Stimulated activated naive B cell treated with anti-CD40 and anti-IgM and Interleukin-4, amounts not matched to agents 10 μg/mL and 1 μg/mL and 100 μg/mL, for 72 hours (primary cell): ENCODE measurements at regions not wholly inside any gene's neighbourhood (a gene's known extent, or its start where the extent isn't known, plus 50 kb on each side); places are given as distances from the start of the nearest gene placed in this dataset.

ENCODE experiments used
- ATAC-seq, 2 donors: fragments of 150-1000 bp; cut with Tn5 transposase; replicated peaks; 2 replicates each; pipeline ENCODE4 v1.10.0; 2021; ENCODE audit warnings: moderate library complexity in 1 of 2
- DNase-seq: peaks from one replicate; pipeline ENCODE4 v3.0.0; 2021
- H3K27ac Mint-ChIP-seq: one replicate; pipeline ENCODE4 v1.8.0; 2022; ENCODE audit warnings: mild to moderate bottlenecking, mixed read lengths
- H3K27me3 Mint-ChIP-seq, 2 donors: one replicate each; pipeline ENCODE4 v1.8.0; 2022; ENCODE audit warnings: mixed read lengths in 2 of 2
- H3K36me3 Mint-ChIP-seq, 2 donors: one replicate each; pipeline ENCODE4 v1.8.0; 2022; ENCODE audit warnings: mixed read lengths in 2 of 2, mild to moderate bottlenecking in 1 of 2
- H3K4me1 Mint-ChIP-seq, 2 donors: one replicate each; pipeline ENCODE4 v1.8.0; 2022; ENCODE audit warnings: mixed read lengths in 2 of 2, mild to moderate bottlenecking in 1 of 2
- H3K4me3 Mint-ChIP-seq, 2 donors: one replicate each; pipeline ENCODE4 v1.8.0; 2022; ENCODE audit warnings: mild to moderate bottlenecking in 2 of 2, mixed read lengths in 2 of 2, moderate library complexity in 1 of 2
- H3K9me3 Mint-ChIP-seq, 2 donors: one replicate each; pipeline ENCODE4 v1.8.0; 2022; ENCODE audit warnings: mixed read lengths in 2 of 2, mild to moderate bottlenecking in 1 of 2

GRCh38 chr3:148008591-148008990 lies 599.4 kb downstream of the ZIC1 start:
- no peak overlapping the region for H3K4me3 Mint-ChIP-seq
- H3K9me3 Mint-ChIP-seq = peaks cover 0 to 4% of the 10 kb centered on the region in 2 donors
- no peaks in the 10 kb centered on the region for H3K27me3 Mint-ChIP-seq
- H3K27ac Mint-ChIP-seq = no peak overlapping the region
- DNase-seq = no peak
- H3K4me1 Mint-ChIP-seq = no peaks in the 10 kb centered on the region
- H3K36me3 Mint-ChIP-seq = no peaks in the 10 kb centered on the region
- no peak for ATAC-seq

DNA sequence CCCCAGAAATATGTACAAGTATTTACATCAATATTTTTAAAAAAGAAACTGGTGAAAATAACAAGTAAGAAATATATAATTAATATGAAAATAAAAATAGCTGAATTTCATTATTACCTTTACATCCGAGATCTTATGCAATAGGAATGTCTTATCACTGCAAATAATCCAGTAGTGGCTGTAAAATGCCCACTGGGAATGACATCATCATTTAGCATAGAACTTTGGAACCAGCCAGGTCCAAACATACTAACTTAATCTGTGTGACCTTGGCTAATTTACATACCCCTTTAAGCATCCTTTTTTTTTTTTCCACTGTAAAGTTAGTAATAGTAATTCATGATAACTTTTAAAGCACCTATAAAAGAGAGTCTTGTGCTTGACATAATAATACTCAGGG lies 611.7 kb downstream of the ZIC1 start:
- Mint-ChIP-seq H3K27me3 (no peaks in the 10 kb centered on the region), H3K4me1 (no peaks in the 10 kb centered on the region), H3K27ac (no peak overlapping the region), H3K9me3 (peaks cover 4 to 11% of the 10 kb centered on the region in 2 donors), H3K36me3 (no peaks in the 10 kb centered on the region), H3K4me3 (no peak overlapping the region)
- DNase-seq (no peak), ATAC-seq (no peak)

- no peak for ATAC-seq
- no peak overlapping the region for H3K27ac Mint-ChIP-seq
- peaks cover 4 to 13% of the 10 kb centered on the region in 2 donors for H3K9me3 Mint-ChIP-seq
- no peak overlapping the region for H3K4me3 Mint-ChIP-seq
- no peaks in the 10 kb centered on the region for H3K27me3 Mint-ChIP-seq
- DNase-seq = no peak
- H3K4me1 Mint-ChIP-seq = no peaks in the 10 kb centered on the region
- no peaks in the 10 kb centered on the region for H3K36me3 Mint-ChIP-seq
These were observed 612.2 kb downstream of the ZIC1 start for GRCh38 chr3:148021381-148021780.

GRCh38 chr3:148023994-148024393 lies 614.8 kb downstream of the ZIC1 start:
- no peaks in the 10 kb centered on the region for H3K4me1 Mint-ChIP-seq
- H3K27me3 Mint-ChIP-seq = no peaks in the 10 kb centered on the region
- no peaks in the 10 kb centered on the region for H3K36me3 Mint-ChIP-seq
- no peak overlapping the region for H3K27ac Mint-ChIP-seq
- H3K4me3 Mint-ChIP-seq = no peak overlapping the region
- peaks cover 0 to 6% of the 10 kb centered on the region in 2 donors for H3K9me3 Mint-ChIP-seq
- no peak for DNase-seq
- ATAC-seq = no peak

DNA sequence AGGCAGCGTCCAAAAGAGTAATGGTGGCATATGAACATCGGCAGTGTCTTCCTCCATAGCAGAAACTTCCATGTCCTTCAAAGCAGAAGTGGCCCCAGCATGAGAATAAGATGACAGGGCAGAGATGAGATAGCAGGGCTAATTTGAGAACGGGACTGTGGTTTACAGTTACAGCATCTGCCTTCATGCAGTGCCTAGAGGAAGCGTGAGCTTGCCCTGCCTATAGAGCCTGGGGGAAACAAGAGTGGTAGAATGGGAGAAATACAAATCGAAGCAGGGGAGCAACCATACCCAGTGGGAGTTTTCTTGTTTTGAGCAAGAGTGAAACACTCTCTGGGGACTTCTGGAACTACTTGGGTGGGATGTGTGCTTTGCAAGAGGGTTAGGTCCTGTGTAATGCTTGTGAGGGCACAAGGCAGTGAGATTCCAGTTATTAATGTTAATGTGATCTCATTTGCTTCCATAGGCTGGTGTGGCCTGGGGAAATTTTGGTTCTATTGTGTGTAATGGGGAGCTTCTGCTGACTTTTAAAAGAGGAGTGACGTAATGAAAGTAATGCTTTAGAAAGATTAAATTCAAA lies 616.9 kb downstream of the ZIC1 start:
- Mint-ChIP-seq H3K27me3 (no peaks in the 10 kb centered on the region), H3K9me3 (peaks cover 0 to 6% of the 10 kb centered on the region in 2 donors), H3K4me3 (no peak overlapping the region), H3K36me3 (no peaks in the 10 kb centered on the region), H3K27ac (no peak overlapping the region), H3K4me1 (no peaks in the 10 kb centered on the region)
- ATAC-seq (no peak), DNase-seq (no peak)

DNA sequence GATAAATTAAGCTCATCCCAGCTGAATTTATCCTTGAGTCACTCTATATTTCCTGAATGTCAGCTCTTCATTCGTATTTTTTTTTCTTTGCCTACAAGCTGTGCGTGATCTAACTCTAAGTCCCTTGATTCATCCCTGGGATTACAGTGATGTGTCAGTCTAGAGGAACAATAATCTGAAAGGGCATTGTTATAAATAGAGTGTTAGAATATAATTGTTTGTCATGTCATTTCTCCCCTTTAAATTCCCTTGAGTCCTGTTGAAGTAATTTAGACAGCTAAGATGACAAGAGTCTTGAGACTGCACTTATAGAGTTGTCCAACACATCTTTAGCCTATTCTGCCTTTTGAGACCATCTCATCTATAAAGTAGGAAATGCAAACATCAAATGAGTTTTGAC lies 621.8 kb downstream of the ZIC1 start:
- DNase-seq (no peak), ATAC-seq (no peak)
- H3K27me3 Mint-ChIP-seq = no peaks in the 10 kb centered on the region
- peaks cover 0 to 2% of the 10 kb centered on the region in 2 donors for H3K9me3 Mint-ChIP-seq
- no peak overlapping the region for H3K27ac Mint-ChIP-seq
- H3K4me3 Mint-ChIP-seq = no peak overlapping the region
- H3K36me3 Mint-ChIP-seq = no peaks in the 10 kb centered on the region
- H3K4me1 Mint-ChIP-seq = no peaks in the 10 kb centered on the region

DNA sequence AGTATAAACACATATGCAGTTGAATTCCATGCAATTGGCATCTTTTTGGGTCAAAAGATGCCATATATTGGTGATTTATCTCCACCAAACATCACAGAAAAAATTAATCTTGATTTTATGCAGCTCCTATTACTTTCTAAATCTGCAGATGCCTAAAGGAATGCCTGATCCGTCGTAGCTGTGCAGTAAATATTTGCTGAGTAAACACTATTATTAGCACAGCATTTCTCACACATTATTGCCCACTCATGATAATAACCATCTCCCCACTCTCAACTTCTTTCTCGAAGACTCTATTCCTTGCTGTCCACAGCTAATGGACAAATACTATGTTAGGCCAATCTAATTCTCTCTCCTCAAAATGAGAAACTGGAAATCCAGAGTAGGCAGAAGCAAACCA lies 625.2 kb downstream of the ZIC1 start:
- ATAC-seq (no peak), DNase-seq (no peak)
- Mint-ChIP-seq H3K36me3 (no peaks in the 10 kb centered on the region), H3K9me3 (peaks cover 0 to 2% of the 10 kb centered on the region in 2 donors), H3K4me3 (no peak overlapping the region), H3K4me1 (no peaks in the 10 kb centered on the region), H3K27ac (no peak overlapping the region), H3K27me3 (no peaks in the 10 kb centered on the region)

DNA sequence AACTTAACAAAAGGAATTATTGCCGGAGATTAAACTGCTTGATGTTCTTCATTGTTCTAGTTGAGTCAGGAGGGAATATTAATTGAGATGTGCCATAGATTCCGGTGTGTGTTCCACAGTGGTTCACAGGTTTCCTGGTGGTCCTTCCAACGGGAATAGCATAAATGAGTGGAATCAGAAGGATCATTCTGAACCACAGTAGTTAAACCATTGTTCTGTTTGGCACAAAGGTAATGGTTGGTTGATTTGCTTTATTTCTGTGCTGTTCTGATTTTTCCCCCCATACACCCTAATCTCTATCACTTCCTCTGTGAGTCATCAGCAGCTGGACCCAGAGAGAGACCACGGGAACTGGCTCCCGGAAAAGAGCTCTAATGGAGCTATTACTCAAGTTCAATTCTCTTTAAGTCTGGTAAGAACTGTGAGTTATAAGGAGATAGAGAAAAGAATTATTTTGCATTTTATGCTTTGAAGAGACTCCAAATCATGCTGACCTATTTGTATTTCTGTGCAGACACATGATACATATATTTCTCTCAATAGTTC lies 627.2 kb downstream of the ZIC1 start:
- no peaks in the 10 kb centered on the region for H3K36me3 Mint-ChIP-seq
- H3K27ac Mint-ChIP-seq = no peak overlapping the region
- no peak for DNase-seq
- no peak overlapping the region for H3K4me3 Mint-ChIP-seq
- no peak for ATAC-seq
- no peaks in the 10 kb centered on the region for H3K27me3 Mint-ChIP-seq
- H3K4me1 Mint-ChIP-seq = no peaks in the 10 kb centered on the region
- peaks cover 0 to 2% of the 10 kb centered on the region in 2 donors for H3K9me3 Mint-ChIP-seq

DNA sequence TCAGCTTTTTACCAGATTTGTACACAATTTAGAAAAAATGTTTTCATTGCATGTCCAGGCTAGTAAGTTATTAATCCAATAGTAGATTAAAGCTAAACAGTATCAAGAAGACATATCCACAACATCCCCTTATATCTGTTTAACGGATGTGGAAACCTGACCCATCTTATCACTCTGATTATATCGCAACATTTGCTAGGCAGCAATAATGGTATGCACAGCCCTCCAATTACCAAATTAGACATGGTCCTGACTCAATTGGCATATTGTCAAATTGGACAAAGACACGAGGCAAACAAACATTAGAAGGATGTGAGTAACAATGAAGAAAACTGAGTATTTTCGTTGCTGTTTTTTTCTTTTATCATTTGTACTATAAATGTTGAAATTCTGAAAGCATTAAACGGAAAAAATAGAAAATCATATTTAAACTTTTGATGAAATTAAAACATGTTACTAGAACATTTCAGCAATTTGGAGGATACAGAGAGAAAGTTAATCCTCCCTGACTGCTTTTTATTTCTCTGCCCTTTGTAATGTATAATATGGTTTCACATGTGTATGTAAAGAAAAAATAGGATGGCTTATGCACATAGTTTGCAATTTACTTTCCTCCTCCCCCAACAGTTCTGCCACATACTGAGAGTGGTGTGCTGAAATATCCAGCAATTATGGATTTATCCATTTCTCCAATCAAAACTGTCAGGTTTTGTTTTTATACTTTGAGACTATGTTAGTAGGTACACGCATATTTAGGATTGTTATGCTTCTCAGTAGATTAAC lies 633.7 kb downstream of the ZIC1 start:
- Mint-ChIP-seq H3K27me3 (no peaks in the 10 kb centered on the region), H3K36me3 (no peaks in the 10 kb centered on the region), H3K27ac (no peak overlapping the region), H3K4me3 (no peak overlapping the region), H3K9me3 (no peaks in the 10 kb centered on the region), H3K4me1 (no peaks in the 10 kb centered on the region)
- no peak for ATAC-seq
- no peak for DNase-seq

GRCh38 chr3:148044151-148044550 lies 635.0 kb downstream of the ZIC1 start:
- Mint-ChIP-seq H3K27ac (no peak overlapping the region), H3K9me3 (no peaks in the 10 kb centered on the region), H3K27me3 (no peaks in the 10 kb centered on the region), H3K4me3 (no peak overlapping the region), H3K36me3 (no peaks in the 10 kb centered on the region), H3K4me1 (no peaks in the 10 kb centered on the region)
- ATAC-seq (no peak), DNase-seq (no peak)

GRCh38 chr3:148054999-148055398 lies 642.7 kb upstream of the AGTR1 start:
- H3K27ac Mint-ChIP-seq = no peak overlapping the region
- H3K4me3 Mint-ChIP-seq = no peak overlapping the region
- no peaks in the 10 kb centered on the region for H3K9me3 Mint-ChIP-seq
- no peak for ATAC-seq
- no peaks in the 10 kb centered on the region for H3K36me3 Mint-ChIP-seq
- no peaks in the 10 kb centered on the region for H3K27me3 Mint-ChIP-seq
- H3K4me1 Mint-ChIP-seq = no peaks in the 10 kb centered on the region
- no peak for DNase-seq

DNA sequence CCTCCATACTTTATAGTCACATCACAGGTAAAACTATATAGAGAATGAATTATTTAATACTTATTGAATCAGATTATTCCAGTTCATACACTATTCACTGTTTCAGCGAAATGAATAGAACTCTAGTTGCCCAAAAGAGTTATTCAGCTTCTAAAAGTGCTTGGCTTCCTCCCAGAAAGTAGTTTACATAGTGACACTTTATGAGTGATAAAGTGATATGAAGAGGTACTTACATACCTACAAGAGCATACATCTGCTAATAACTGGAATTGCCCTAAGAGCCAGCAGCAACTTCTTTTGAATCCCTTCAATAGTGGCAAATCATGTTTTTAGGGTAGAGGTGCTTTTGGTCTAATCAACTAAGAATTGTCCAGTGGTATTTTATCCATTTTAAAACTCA lies 635.1 kb upstream of the AGTR1 start:
- no peaks in the 10 kb centered on the region for H3K9me3 Mint-ChIP-seq
- H3K4me3 Mint-ChIP-seq = no peak overlapping the region
- H3K4me1 Mint-ChIP-seq = no peaks in the 10 kb centered on the region
- DNase-seq = no peak
- no peak overlapping the region for H3K27ac Mint-ChIP-seq
- no peaks in the 10 kb centered on the region for H3K36me3 Mint-ChIP-seq
- ATAC-seq = no peak
- H3K27me3 Mint-ChIP-seq = no peaks in the 10 kb centered on the region

DNA sequence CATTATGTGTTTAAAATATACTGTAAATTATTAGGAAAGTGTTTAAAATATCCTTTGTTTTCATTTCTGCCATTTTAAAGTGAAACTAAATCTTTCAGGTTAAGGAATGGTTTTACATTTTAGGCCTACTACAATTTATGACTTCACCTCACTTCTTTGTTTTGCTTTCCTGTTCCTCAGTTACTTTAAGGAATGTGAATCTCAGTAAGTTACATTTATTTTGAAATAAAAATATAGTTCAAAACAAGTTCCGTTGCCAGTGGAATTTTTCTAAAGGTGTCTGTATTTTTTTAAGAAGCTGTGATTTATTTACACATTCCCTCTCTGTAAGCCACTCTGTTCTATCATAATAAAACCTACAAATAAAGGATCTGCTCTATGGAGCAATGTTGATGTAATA lies 630.9 kb upstream of the AGTR1 start:
- Mint-ChIP-seq H3K27me3 (no peaks in the 10 kb centered on the region), H3K4me1 (no peaks in the 10 kb centered on the region), H3K4me3 (no peak overlapping the region), H3K27ac (no peak overlapping the region), H3K36me3 (no peaks in the 10 kb centered on the region), H3K9me3 (no peaks in the 10 kb centered on the region)
- DNase-seq = no peak
- no peak for ATAC-seq

DNA sequence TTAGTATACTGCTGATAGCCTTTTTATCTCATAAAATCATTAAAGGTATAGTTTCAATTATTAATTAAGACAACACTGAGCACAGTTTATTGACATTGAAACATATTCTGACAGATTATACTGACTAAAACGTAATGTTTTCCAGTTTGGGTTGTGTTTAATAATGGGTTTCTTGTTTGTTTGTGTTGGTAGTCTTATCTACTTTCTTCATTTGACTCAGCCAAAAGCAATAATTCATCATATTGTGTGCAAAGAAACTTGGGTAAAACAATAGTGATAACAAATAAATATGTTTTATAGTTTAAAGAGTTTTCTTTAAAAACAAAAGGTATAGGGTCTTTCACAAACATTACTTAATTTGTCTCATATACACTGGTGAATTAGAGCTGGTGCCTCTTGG lies 629.2 kb upstream of the AGTR1 start:
- ATAC-seq (no peak), DNase-seq (no peak)
- Mint-ChIP-seq H3K36me3 (no peaks in the 10 kb centered on the region), H3K9me3 (no peaks in the 10 kb centered on the region), H3K27ac (no peak overlapping the region), H3K4me3 (no peak overlapping the region), H3K27me3 (no peaks in the 10 kb centered on the region), H3K4me1 (no peaks in the 10 kb centered on the region)

DNA sequence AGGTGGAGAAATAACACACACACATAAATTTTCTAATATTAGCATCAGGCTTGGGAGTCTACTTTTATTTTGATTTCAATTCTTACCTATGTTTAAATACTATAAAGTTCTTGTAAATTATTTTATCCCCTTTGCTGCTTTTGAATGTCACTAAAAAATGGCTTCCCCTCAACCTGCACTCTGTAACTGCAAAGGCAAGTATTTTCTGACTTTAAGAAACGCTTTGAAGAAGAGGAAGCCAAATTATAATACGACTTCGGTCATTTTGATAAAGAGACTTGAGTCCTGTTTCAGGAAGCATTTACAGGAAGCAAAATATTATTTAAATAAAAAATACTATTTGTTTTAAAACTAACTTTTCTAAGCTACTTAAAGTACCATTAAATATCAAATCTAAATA lies 627.7 kb upstream of the AGTR1 start:
- Mint-ChIP-seq H3K27ac (no peak overlapping the region), H3K4me1 (no peaks in the 10 kb centered on the region), H3K9me3 (no peaks in the 10 kb centered on the region), H3K4me3 (no peak overlapping the region), H3K36me3 (no peaks in the 10 kb centered on the region), H3K27me3 (no peaks in the 10 kb centered on the region)
- ATAC-seq = no peak
- no peak for DNase-seq
